Activated CD4-positive, alpha-beta T cell treated with anti-CD3 and anti-CD28 coated beads for 4 hours (primary cell): ENCODE measurements at regions not wholly inside any gene's neighbourhood (a gene's known extent, or its start where the extent isn't known, plus 50 kb on each side); places are given as distances from the start of the nearest gene placed in this dataset.
A peak's percentile ranks its signal among the peaks of the same experiment; 100 is the strongest.

Source experiments
- DNase-seq, 2 donors: peaks; one replicate each; pipeline ENCODE4 v3.0.0-alpha.2; 2020

DNA sequence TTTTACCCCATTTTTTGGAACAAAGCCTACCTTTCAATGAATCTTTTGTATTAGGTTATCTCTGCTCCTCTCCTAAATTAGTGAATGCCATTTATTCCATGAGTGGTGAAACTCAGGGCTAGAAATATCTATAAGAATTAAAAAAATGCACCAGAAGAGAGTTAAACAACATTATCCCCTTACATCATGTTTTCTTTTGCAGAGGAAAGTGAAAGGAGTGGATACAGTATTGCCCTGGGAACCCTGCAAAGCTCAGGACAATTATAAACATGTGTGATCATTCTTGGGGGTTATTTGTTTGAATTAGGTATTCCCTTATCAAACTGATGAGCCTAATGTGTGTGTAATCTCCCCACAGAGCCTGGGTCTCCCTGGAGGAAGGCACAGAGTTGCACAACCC lies 559.2 kb downstream of the RNF144A start:
- DNase-seq, result no peak

DNA sequence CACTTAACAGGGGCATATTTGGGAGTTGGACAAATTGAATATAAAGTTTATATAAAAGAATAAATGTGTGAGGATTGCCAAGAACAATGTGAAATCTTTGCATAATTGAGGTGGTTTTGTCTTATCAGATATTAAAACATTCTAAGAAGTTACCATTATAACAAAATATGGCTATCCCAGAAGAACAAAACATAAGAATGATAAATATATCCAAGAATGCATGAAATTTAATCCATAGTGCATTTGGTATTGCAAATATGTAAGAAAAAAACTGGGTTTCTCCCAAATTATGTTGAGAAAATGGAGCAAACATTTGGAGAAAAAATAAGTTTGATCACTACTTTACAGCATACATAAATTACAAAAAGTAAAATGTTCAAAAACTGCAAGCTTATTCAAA lies 562.4 kb downstream of the RNF144A start:
- no peak for DNase-seq

DNA sequence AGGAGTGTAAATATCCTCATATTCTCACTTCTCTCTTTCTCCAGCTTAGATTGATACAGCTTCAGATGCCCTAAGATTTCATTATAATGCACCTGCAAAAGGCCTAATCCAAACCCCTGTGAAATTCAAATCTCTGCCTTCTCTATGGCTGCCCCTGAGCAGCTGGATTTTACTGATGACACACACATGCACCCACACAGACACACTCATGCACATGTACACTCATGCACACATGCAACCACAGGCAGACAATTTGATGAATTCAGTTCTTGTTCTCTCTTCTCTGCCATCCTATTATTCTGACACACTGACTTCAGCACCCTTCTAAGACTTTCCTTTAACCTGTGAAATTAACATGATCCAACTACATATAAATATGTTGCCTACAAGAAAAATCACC lies 563.2 kb downstream of the RNF144A start:
- no peak for DNase-seq

DNA sequence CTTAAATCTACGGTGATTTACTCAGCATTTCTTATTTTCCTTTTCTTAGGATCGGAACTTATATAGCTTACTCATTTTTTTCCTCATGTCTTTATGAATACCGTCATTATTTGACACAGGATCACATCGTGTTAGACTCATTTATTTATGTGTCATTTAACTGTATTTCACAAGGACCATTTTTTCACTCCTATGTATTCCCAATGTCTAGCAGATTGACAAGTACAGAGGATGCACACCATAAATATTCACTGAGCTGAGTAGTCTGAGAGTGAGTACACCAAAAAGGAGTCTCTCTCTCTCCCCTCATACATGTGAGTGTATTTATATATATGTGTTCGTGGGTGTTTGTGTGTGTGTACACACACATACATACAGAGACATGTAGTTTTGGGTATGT lies 573.5 kb downstream of the RNF144A start:
- no peak for DNase-seq

DNA sequence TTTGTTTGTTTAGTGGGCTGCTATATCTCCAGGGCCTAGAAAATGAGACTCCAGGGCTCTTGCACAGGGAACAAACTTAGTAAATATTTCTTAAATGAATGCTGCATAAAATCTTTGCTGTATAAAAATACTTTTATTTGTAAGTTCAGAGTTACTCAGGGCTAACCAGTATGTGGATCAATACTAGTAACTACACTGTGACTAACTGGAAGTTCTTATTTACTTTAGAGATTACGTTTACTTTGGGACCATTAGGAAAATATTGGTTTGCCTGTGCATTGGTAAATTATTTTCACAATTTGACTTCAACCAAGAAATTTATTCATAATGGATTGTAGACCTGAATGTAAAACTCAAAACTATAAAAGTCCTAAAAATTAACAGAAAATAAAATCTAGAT lies 575.5 kb downstream of the RNF144A start:
- no peak for DNase-seq

DNA sequence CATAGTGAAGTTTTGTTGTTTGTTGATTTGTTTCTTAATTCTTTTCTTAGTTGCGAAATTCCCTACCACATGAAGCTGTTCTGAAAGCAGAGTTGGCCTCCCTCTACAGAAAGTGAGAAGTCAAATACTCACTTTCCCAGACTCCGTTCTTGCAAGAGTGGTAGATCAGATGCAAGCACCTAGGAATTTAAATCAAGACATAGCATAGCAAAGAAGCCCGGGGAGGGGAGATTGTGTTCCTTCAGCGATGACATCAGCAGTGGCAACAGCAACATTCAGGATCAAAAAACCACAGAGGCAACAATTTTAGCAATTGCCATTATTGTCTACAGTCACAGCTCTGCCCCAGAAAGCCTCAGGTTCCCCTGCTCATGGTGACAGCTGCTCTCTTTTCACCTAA lies 580.0 kb downstream of the RNF144A start:
- no peak for DNase-seq

DNA sequence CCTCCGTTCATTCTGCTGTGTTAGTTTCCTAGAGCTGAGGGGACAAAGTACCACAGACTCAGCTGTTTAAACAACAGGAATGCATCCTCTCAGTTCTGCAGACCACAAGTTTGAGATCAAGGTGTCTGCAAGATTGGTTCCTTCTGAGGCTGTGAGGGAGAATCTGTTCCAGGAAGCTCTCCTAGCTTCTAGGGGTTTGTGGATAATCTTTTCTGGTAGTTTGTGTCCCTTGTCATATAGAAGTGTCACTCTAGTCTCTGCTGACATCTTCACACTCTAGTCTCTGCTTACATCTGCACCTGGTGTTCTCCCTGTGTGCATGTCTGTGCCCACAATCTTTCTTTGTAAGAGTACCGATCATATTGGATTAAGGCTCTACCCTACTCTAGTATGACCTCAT lies 581.8 kb downstream of the RNF144A start:
- no peak for DNase-seq

DNA sequence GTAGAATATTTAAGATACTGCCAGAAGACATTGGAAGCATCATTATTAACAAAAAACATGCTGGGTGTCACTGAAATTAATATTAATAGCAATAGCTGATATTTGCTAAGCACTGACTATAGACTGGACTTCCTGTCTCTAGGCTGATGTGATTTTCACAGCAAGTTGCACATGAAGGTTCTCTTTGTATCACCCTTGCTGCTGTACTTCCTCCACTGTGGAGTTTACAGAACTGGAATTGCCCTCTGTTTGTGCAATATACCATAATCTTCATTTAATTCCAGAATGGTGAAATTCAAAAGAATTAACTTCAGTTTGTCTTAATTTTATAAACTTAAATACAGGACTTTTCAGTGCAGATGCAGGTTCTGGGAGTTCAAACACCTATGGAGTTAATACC lies 585.1 kb downstream of the RNF144A start:
- no peak for DNase-seq

DNA sequence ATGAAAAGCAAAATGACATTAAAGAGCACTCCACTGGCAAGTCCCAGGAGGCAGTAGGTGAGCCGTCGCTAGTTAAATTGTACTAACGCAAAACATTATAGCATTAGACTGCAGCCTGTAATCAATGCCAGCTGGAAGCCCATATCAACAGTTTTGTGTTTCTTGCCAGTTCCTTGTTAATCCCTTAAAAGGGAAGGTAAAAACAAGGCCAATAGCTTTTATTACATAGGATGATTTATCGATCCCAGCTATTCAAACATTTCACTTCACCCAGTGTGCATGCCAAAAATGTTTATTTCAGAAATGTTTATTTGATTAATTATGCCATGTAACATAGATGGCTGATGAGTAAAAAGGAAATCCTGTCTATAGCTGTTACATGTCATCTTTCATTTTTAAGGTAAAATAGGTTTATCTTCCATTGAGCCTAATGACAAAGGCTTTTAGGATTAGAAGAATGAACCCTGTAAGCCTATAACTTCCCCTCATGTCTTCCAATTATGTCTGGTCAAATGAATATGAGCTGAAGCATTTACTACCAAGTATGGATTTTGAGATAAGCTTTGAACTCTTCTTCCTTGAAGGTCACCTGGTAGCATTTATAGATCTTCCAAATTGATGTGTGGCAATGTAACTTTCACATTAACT lies 591.2 kb downstream of the RNF144A start:
- DNase-seq, result no peak

DNA sequence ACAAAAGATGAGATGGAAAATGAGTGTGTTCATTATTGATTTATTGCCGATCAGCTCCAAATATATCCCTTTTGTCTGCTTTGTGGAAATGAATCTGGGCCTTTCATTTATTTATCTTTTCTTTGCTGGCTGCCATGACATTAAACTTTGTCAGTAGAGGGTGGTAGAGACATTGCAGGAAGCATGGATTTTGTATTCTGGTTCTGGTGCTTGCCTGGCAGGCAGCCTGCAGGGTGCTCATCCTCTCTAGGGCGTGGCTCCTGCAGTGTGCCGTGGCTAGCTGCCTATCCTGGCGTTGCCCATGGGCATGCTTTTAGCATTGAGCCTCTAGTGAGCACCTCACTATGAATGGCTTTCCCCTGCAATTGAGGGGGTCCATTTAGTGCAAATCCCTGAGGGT lies 593.1 kb downstream of the RNF144A start:
- DNase-seq, result no peak

DNA sequence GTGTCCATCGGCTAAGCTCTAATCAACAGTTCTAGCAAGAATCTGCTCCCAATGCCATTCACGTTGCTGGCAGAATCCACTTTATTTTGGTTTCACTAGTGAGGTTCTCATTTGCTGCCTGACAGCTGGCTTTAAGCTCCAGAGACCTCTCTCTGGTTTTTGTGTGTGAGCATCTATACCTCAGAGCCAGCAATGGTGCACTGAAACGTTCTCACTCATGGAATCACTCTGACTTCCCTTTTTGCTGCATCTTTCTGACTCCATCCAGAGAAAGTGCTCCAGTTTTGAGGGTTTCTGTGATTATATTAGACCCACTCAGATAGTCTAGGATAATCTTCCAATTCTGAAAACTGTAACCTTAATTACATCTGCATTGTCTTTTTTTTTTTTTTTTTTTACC lies 596.6 kb downstream of the RNF144A start:
- no peak for DNase-seq

DNA sequence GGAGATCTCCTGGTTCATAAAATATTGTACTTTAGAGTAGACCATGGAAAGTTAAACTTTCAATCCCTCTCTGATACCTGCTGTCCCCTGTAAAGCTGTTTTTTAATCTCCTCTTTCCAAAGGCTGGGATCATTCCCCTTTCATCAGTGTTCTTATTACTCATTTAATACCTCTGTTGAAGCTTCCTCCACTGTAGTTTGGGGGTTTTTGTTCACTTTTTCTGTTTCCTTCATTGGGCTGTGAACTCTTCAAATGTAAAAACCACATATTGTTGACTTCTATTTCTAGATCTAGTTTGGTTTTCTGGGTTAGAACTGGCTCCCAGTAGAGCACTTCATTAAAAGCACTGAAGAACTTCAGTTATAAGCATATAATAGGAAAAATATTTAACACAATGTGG lies 598.1 kb downstream of the RNF144A start:
- DNase-seq, result no peak

DNA sequence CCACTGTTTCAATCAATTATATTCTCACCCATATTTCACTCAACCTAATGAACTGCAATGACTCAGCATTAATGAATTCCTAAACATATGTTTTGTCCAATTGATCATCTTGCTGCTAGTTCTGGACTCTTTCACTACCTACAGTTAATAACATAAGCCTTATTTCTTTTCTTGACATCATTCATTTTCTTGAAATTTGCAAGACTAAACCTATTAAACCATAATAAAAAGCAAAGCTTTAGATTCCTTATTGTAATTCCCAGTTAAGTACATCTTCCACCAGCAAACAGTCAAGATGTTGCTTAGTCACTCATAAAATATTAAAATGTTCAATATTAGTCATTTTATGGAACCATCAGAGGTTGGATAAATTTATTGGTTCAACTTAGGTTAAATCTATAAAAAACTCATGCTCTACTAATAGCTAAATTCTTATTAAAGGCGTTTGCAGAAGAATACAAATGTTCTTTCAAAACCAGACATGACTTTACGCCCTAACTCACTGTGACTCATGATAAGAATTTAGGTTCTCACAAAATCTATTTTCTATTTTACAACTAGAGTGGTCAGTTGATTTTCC lies 599.4 kb downstream of the RNF144A start:
- DNase-seq, result no peak

DNA sequence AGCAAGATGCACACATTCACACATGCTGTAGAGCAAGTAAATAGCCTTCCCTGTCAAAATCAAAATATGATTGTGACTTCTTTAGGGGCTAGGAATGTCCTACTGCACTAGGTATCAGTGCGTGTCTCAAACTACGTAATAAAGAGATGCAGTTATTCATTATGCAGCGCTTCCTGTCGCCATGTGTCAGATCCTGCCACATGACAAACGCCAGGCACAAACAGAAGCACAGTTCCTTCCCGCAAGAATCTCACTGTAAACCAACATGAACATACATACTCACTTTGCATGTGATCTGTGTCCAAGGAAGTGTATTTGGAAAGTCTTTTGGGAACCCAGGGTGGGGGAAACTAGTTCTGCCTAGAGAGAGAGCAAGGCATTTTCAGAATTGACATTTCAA lies 599.9 kb downstream of the RNF144A start:
- DNase-seq, result peak; percentile 11 to 13

DNA sequence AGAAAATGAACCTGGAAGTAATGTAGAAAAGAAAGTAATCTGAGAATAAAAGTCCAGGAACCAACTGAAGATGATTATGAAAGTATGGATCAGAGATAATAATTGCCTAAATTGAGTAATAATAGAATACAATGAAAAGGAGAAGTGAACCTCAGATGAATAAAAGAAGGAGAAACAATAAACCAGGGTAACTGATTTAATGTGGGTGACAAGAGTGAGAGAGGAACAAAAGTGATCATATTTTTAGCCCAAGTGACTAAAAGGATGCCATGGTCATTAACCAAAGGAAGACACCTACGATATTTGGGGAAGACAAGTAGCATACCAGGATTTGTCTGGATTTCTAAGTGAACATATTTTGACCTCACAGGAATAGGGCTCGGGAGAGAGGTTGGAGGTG lies 600.6 kb downstream of the RNF144A start:
- no peak for DNase-seq

DNA sequence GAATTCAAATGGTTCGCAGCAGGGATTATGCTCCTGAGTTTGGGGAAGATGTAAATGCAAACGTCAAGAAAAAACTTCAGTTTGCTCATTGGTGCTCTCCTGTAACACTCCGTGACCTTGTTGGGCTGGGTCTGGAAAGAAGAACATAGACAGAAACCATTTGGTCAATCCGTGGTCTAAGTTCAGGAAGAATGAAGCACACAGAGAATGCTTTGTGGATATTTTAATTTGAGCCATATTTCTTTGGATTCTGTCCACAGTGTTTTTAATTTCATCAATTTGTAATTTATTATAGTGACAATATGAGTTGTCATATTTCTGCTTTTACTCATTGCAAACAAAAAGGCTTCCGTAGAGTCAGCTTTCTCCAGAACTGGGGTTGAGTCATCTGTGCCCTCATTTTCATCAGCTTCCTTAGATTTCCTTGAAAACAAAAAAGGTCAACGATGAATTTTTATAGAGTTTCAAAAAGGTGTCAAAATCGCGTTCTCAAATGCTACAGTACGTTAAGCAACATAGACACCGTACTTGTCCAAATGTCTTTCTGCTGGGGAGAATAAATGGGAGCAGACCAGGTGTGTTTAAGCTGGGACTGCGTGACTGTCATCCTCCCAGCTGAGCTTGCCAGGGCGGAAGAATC lies 606.4 kb downstream of the RNF144A start:
- DNase-seq, result no peak

DNA sequence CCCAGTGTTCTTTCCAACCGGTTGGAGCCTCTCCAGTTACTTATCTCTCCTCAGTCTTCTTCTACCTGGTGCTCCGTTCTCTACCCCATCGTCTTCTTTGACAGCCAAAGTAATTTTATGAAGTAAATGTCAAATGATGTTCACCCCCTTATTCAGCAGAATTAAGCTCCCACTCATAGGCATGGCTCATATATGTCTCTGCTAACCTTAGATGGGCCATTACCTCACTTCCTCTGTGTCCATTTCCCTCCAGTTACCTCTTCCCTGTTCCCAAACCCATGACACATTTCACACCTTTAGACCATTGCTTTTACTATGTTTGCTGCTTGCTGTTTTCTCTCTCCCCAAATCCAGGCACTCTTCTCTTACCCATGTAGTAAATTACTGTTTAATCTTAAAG lies 607.0 kb downstream of the RNF144A start:
- no peak for DNase-seq

DNA sequence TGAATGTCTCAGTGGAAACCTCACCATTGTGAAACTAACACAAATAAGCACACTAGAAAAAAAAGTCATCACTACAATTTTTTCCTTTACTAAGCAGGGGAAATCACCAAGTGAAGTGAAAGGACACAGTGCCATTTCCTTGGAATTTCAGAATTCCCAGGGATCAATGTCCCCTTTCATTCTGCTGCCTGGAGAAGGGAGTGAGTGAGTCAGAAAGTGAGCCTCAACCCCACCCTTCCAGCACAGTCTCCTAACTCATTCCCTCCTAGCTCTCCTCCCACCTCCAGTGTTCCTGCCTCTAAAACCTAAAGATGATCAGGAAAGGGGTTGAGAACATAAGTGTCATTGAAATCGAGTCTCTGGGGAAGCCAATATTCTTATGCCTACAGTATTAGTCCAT lies 608.5 kb downstream of the RNF144A start:
- no peak for DNase-seq

DNA sequence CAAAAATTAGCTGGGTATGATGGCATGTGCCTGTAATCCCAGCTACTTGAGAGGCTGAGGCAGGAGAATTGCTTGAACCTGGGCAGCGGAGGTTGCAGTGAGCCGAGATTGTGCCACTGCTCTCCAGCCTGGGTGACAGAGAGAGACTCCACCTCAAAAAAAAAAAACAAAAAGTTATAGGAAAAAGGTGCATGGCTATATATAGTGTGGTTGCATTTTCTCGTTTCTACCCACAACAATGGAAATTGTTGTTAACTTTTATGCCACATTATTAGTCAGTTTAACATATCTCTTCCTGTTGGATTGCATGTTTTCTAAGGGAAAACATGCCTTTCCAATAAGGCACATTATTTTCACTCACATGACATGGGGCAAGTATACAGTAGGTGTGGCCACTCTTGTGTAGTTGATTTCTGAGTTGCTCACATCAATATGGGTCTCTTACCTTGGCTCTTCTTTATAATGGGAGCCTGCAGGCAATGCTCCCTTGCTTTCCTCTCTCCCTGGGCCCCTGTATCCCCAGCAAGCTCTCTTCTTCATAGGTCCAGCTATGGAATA lies 610.0 kb downstream of the RNF144A start:
- DNase-seq, result no peak

DNA sequence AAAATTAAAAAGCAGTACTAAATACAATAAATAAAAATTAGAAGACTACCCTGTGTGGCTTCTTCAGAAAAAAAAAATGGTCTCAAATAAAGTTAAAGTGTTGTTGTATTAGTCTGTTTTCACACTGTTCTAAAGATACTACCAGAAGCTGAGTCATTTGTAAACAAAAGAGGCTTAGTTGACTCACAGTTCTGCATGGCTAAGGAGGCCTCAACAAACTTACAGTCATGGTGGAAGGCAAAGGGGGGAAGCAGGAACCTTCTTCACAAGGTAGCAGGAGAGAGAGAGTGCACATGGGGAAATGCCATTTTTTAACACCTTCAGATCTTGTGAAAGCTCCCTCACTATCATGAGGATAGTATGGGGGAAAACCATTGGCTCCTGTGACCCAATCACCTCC lies 612.8 kb downstream of the RNF144A start:
- DNase-seq, result no peak

DNA sequence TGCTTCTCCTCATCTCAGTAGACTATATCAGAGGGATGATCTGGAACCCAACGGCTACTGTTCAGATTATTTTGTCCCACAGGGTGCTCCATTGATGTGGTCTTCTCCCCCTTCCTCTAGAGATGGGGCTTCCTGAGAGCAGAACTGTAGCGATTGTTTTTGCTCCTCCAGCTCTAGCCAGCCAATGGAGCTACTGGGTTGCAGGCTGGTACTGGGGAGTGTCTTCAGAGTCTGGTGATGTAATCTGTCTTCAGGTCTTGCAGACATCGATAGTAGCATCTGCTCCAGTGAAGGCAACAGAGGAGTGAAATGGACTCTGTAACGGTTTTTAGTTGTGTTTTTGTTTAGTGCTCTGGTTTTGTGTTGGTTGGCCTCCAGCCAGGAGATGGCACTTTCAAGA lies 621.9 kb downstream of the RNF144A start:
- DNase-seq, result no peak

DNA sequence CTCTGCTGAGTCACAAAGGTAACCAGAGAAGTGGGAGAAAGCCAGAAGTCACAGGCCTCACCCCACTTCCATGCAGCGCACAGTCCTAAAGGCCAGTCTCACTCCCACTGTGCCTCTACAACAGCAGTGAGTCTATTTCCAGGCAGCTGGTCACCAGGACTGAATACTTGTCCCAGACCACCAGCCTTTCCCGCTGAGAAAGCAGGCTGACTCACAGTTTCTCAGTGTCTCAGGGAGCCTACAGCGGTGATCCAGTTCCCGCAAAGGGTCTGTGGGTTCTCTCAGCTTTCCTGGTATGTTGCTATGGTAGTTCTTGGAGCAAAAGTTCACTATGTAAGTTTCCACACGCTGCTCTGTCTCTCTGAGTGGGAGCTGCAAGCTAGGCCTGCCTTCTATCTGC lies 622.5 kb downstream of the RNF144A start:
- no peak for DNase-seq

DNA sequence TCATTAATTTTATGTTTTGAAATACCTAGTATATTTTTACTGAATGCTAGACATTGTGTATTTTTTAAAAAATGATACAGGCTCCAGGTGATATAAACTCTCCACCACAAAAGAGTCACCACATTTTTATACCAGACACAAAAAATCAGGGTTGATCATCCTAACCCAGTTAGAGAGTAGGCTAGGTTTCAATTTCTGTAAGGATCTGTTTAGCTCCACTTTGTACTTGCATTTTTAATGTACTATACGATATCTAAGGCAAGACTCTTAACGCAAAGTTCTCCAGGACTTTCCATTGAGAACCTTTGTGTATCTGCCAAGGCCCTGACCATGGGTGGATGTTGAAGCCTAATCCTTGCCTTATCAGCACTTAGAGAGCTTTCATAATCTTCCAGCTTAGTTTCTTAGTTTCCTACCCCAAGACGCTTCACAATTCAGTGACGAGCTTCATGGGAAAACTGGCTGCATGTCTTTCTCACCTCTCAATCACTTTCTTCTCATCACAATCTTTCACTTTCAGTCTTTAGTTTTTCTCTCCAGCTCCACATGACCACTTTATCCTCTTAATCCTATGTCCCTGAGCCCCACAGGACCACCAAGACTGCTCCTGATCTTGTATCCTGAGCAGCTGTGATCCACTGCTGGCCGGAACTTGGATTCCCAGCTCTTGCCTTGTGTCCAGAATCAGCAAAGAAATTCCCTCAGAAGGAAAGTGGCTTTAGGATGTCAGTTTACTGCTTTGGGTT lies 635.8 kb downstream of the RNF144A start:
- no peak for DNase-seq

DNA sequence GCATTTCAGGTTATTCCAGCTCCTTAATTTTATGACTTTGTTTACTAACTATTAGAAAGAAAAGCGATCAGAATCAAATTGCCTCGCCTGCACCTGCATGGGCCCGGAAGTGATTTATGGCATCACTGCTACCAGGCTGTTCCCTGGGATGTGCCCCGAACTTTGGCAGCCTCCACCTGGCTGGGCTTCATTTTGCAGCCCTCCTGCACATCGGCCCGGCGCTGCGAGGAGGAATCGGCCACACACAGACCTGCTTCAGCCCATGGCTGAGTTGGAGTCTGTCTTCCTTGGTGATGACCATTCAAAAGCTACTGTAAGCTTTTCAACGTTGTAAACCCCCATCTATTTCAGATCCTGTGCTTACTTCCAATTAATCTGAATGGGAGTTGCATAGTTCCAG lies 638.0 kb downstream of the RNF144A start:
- DNase-seq, result no peak
